Body of pancreas (tissue), 4 donors: ENCODE measurements at regions not wholly inside any gene's neighbourhood (a gene's known extent, or its start where the extent isn't known, plus 50 kb on each side); places are given as distances from the start of the nearest gene placed in this dataset.

Experiments used
- CTCF ChIP-seq, 7 experiments: fragments of 450-650 bp in 4 of 7; fragments of 200-600 bp in 3 of 7; sonication (generic) in 3 of 7; IDR thresholded peaks; one replicate each; pipeline ENCODE4 v1.5.1; 2016 to 2019; ENCODE audit warnings: antibody characterized with exemption in 7 of 7
- POLR2A ChIP-seq, 3 donors: fragments of 450-650 bp; IDR thresholded peaks; one replicate each; pipeline ENCODE4 v1.6.1; 2016; ENCODE audit warnings: antibody characterized with exemption in 3 of 3, mild to moderate bottlenecking in 2 of 3

GRCh38 chr18:37778417-37779165 lies 213.0 kb upstream of the CELF4 start:
- peak; percentile 56 to 82 (median 67) for TF ChIP-seq CTCF (IDR thresholded peaks at IDR 0.05)
- TF ChIP-seq POLR2A (IDR thresholded peaks at IDR 0.05): no peak
